HG02852 (cell line): ENCODE measurements at regions not wholly inside any gene's neighbourhood (a gene's known extent, or its start where the extent isn't known, plus 50 kb on each side); places are given as distances from the start of the nearest gene placed in this dataset.
"Not testable (repeated sequence)": the region's sequence is repeated elsewhere in the genome, so short reads cannot be mapped to it uniquely, and the experiment has no call there.

ENCODE experiments used
- ATAC-seq: cut with Tn5 transposase; IDR thresholded peaks from one replicate; pipeline ENCODE4 v1.9.1; 2021; ENCODE audit warnings: mild to moderate bottlenecking, moderate library complexity; ENCODE audit not compliant: unreplicated experiment

GRCh38 chr7:123324283-123324682 lies 124.5 kb upstream of the SLC13A1 start:
- ATAC-seq, result no peak

- no peak for ATAC-seq
Measured at GRCh38 chr7:123323689-123324088, 123.9 kb upstream of the SLC13A1 start.

DNA sequence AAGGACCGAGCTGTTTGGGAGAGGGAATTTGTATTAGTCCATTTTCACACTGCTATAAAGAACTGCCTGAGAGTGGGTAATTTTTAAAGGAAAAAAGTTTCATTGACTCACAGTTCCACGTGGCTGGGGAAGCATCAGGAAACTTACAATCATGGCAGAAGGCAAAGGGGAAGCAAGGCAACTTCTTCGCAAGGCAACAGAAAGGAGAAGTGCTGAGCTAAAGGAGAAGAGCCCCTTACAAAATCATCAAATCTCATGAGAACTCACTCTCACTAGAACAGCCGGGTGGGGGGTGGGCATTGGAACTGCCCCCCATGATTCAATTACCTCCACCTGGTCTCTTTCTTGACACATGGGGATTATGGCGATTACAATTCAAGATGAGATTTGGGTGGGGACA lies 121.8 kb upstream of the SLC13A1 start:
- not testable (repeated sequence) for ATAC-seq

GRCh38 chr7:123319911-123320310 lies 120.1 kb upstream of the SLC13A1 start:
- ATAC-seq, result no peak

DNA sequence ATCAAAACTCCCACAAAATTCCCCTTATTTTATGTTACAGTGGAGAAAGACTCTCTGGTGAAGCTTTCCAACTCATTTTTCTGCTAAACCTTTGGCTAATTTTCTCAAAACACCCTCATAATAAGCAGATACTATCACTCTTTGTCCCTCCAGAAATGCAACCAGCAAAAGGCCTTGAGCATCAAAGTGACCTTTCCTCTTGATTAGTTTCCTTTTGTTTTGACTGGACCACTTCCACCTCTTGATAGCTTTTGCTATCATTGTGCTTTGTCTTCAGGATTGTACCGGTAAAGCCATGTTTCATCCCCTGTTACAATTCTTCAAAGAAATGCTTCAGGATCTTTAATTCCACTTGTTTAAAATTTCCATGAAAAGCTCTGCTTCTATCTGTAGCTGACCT lies 115.1 kb upstream of the SLC13A1 start:
- ATAC-seq, result peak; percentile 67

DNA sequence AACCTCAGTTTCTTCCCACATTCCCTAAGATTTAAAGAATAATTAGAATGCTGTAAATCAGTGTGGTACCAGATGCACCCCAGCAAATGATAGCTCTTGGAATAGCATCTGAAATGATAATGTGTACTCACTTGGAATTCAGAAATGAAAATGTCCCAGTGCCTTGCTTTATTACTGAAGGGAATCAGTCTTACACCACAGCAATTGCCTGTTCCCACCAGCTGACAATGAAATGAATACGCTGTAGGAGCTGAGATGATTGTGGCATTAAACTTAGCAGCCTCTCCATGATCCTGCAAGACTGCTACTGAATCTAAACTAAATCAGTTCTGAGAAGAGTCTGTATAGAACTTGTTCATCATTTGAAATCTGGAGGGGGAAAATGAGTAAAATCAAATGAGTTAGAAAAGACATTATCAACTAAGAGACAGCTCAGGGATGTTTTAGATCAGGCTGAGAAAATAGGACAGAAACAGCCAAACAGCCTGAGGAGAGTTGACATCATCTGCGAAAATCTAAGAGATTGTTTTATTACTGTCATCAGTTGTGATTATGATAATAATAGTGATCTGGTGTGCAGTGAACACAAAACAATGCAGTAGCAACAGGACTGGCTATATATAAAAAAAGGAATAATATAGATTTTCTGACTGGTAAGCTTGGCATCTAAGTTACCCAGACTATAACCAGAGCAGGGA lies 108.6 kb upstream of the SLC13A1 start:
- ATAC-seq, result no peak

DNA sequence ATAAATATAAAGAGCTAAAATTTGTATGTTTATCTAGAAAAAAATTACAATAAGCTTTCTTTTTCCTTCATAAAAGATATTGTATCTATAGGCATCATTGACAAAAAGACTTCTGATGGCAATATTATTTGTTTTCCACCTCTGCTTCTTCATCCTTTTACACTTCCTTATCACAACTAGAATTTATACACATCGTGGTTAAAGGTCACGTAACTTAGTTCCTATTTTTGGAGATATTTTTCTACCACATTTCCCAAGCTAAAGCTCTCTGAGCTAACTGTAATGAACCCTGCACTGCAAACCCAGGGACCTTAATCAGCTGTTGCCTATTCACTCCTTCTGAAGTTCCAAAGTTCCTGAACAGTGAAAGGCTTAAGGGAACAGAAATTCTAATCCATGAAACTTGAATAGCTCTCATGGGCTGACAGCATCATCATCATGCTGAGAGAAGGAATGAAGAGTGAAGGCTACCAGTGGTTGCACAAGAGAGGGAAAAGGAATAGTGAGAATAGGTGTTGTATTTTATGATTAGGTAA lies 106.1 kb upstream of the SLC13A1 start:
- ATAC-seq, result no peak

GRCh38 chr7:123303926-123304325 lies 104.2 kb upstream of the SLC13A1 start:
- ATAC-seq, result no peak

DNA sequence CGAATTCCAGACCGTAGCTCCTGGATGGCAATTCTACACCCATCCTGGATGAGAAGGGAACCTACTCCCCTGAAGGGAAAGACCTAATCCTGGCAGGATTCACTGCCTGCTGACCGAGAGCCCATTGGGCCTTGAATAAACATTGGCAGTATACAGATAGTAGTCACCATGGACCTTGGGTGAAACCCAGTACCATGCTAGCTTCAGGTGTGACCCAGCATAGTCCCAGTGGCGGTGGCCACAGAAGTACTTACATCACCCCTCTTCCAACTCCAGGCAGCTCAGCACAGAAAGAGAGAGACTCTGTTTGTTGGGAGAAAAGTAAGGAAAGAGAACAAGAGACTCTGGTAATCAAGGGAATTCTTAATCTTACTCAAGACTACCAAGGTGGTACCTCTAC lies 97.2 kb upstream of the SLC13A1 start:
- no peak for ATAC-seq

DNA sequence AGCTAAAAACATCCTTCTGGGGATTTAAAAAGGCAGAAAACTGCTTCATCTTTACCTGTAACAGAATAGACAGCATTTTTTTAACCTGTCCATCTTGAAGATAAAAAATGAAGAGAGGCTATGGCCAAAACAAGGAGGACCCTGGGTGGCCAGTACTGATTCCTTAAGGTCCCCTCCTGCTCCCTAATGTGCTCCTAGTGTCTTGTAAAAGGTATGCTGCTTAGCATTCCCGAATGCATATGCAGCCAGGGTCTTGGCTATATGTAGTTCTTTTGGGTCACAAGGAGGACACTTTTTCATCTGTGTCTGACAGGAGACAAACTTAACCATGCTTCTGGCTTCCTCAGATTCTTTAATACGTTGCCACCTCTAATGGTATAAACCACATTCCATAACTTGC lies 93.9 kb upstream of the SLC13A1 start:
- no peak for ATAC-seq

DNA sequence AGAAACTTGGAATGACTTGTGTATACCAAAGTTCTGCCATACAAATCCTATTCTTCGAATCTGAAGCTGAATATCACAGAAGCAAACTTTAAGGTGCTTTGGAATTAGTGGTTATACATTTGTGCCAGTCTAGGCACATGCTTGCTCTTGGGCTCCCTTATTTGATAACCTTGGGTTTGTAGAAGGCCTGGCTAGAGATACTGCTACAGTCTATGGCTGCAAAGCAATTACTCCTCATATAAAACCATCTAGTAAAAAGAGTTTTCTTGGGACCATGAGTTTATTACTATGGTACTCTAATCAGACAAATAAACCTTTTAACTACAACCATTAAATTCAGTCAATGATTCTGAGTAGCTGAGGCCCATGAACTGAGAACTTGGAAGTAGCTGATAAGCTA lies 92.5 kb upstream of the SLC13A1 start:
- no peak for ATAC-seq

DNA sequence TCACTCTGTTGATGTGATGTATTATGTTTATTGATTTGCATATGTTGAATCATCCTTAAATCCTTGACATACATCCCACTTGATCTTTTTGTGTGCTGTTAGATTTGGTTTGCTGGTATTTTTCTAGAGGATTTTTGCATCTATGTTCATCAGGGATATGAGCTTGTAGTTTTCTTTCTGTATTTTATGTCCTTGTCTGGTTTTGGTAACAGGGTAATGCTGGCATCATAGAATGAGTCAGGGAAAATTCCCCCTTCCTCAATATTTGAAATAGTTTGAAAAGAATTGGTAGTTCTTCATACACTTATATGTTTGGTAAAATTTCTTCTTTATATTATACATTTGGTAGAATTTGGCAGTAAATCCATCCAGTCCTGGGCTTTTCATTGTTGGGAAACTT lies 89.4 kb upstream of the SLC13A1 start:
- no peak for ATAC-seq

- no peak for ATAC-seq
Measured at GRCh38 chr7:123285076-123285700, 85.4 kb upstream of the SLC13A1 start.

DNA sequence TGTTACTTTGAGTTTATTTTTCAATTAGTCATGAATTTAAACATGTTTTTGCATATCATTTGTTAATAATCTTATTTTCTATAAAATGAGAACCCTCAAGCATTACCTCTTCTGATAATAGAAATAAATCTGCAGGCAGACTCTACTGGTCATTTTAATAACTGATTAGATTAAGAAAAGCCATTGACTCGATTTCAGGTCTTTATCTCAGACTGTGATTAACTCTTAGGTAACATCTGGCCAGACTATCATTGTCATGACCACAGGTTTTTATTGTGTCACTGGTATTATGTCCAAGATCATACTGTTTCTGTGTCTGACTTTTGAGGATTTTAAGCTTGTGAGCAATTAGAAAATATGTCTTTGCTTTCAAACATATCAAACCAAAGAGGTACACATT lies 83.6 kb upstream of the SLC13A1 start:
- ATAC-seq, result no peak

DNA sequence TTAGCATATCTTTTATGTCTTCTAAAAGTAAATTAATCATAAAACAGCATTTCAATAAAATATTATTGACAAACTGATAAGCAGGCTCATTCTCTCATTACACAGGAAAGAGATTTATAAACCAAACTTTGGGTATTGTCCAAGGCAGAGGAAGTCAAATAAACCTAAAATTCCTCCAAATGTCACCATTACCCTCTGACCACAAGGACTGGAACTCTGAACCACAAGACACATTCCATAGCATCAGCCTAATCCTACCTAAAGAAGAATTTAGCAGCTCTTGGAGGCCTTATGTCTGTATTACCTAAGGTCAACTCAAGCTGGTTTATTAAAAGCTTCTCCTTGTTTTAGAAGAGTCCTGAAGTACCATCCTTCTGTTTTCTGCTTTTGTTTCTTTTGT lies 82.4 kb upstream of the SLC13A1 start:
- ATAC-seq, result no peak

GRCh38 chr7:123279949-123280348 lies 80.2 kb upstream of the SLC13A1 start:
- ATAC-seq, result no peak

DNA sequence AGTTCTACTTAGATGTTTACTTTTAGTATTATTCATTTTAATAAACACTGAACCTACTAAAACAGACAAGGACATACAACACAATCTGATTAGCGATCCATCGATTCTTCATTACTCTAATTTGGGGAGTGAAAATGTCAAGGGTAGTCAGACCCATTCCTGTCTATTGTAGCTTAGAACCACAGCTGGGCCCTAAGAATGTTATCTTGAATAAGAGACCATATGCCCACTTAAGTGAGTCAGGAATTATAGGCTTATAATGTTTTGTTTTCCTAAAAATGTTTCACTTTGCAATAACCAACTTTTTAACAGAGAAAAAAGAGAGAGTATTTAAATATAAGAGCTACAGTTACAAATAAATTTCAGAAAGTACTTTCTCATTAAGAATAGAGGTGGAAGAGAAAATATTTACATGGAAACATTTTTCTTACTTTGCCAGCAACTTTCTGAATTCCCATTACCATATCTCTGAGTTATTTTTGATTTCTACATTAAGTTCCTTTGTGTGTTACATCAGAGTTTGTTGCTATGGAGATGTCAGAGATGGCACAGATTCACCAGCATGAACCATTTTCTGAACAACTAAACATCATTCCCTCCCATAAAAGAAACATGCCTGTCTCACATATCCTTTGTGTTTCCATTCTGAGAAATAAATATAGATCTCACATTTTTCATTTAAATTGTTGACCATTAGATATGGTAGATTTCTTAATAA lies 75.4 kb upstream of the SLC13A1 start:
- no peak for ATAC-seq

DNA sequence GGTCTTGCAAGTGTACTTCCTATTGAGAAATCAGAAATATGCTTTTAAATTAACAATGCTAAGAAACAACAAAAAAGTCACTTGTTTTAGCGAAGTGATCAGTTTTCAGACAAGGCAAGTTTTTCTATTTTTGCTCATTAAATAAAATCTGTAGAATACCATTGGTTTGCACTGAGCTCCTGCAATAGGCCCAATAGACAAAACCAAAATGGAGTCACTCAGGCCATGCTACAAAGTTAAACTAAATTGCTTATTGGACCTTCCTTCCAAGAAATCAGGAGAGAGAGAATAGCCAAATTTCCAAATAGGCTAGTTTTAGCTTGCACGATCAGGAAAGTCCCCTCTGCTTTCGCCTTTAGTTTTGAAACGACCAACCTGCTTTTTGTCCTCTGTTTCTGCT lies 73.4 kb upstream of the SLC13A1 start:
- ATAC-seq, result no peak

DNA sequence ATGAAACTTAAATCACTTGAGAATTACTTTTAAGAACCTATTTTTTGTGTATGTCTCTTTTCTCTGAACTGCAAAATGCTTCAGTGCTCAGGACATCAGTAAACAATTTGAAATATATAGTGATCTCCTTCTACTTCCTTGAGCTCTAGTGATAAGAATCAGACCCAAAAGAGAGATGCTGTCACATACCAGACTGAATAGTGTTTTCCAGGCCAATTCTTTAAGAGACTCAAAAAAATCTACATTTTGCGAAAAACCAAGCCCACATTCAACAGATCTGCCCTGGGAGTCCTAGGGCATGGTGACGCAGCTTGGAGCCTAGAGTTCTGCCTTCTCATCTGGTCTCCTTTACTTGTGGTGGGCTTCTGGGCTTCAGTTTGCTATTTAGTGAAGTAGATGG lies 72.1 kb upstream of the SLC13A1 start:
- no peak for ATAC-seq

DNA sequence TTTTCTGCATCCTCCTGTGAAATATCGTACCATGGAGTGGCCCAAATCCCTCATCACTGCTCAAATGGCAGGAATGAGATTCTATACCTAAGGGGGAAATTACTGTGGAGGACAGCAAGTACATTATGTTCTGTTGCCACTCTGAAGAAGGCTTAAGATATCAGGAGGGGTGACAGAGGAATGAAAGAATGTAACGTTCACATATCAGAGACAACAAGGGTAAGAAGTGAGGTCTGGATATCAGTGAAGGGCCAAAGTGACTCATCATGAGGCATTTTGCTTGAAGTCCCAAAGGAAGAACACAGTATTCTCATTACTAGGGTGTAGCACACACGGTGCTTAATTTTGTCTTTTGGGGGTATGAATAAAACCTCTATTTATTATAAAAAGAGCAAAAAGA lies 71.5 kb upstream of the SLC13A1 start:
- no peak for ATAC-seq

GRCh38 chr7:123270570-123270969 lies 70.8 kb upstream of the SLC13A1 start:
- ATAC-seq, result no peak

- no peak for ATAC-seq
Measured at GRCh38 chr7:123265853-123266252, 66.1 kb upstream of the SLC13A1 start.
